Cardiac septum (tissue), 1 donor: ENCODE measurements at regions not wholly inside any gene's neighbourhood (a gene's known extent, or its start where the extent isn't known, plus 50 kb on each side); places are given as distances from the start of the nearest gene placed in this dataset.

Experiments
- DNase-seq: peaks from one replicate; pipeline ENCODE4 v3.0.0-alpha.2; 2020; ENCODE audit warnings: low spot score
- intact Hi-C: fragments of 100-400 bp; cut with DNase I; formaldehyde crosslinking; loops from one replicate; pipeline ENCODE4 v1.14.0; 2022
- donor health status: DM: no; HTN: no; CAD: no.

GRCh38 chr10:120960725-120961124 is 109.6 kb downstream of the WDR11 start:
- intact Hi-C loops, result no loop called here
- no peak for DNase-seq

GRCh38 chr10:120961795-120962755 is 110.9 kb downstream of the WDR11 start:
- no peak for DNase-seq
- intact Hi-C loops, result no loop called here

GRCh38 chr10:120962756-120963593 is 111.8 kb downstream of the WDR11 start:
- intact Hi-C loops, result no loop called here
- no peak for DNase-seq

- intact Hi-C loops, result no loop called here
- DNase-seq, result no peak
Measured at GRCh38 chr10:120963594-120964220, 112.5 kb downstream of the WDR11 start.

GRCh38 chr10:120966657-120967045 is 115.5 kb downstream of the WDR11 start:
- intact Hi-C loops, result no loop called here
- no peak for DNase-seq

GRCh38 chr10:120969219-120969645 is 118.1 kb downstream of the WDR11 start:
- no peak for DNase-seq
- intact Hi-C loops, result no loop called here

GRCh38 chr10:120970595-120971529 is 119.7 kb downstream of the WDR11 start:
- intact Hi-C loops, result no loop called here
- DNase-seq, result no peak

- intact Hi-C loops, result no loop called here
- DNase-seq, result no peak
Measured at GRCh38 chr10:120971671-120972070, 120.5 kb downstream of the WDR11 start.

GRCh38 chr10:120972259-120972658 is 121.1 kb downstream of the WDR11 start:
- intact Hi-C loops, result no loop called here
- DNase-seq, result no peak

GRCh38 chr10:120975072-120975867 is 124.1 kb downstream of the WDR11 start:
- DNase-seq, result no peak
- intact Hi-C loops, result no loop called here

GRCh38 chr10:120975868-120976225 is 124.7 kb downstream of the WDR11 start:
- DNase-seq, result no peak
- intact Hi-C loops, result no loop called here

- intact Hi-C loops, result no loop called here
- DNase-seq, result no peak
Measured at GRCh38 chr10:120977897-120978296, 126.7 kb downstream of the WDR11 start.

GRCh38 chr10:120978589-120979252 is 127.6 kb downstream of the WDR11 start:
- intact Hi-C loops, result no loop called here
- DNase-seq, result no peak

GRCh38 chr10:120979435-120980278 is 128.5 kb downstream of the WDR11 start:
- no peak for DNase-seq

GRCh38 chr10:120980279-120981255 is 129.4 kb downstream of the WDR11 start:
- no peak for DNase-seq
- intact Hi-C loops, result no loop called here

More at GRCh38 chr10:120979435-120980278, 128.5 kb downstream of the WDR11 start:
- intact Hi-C loops, result no loop called here
